Prostate gland (tissue), 2 donors: ENCODE measurements at regions not wholly inside any gene's neighbourhood (a gene's known extent, or its start where the extent isn't known, plus 50 kb on each side); places are given as distances from the start of the nearest gene placed in this dataset.

ENCODE experiments used
- DNase-seq: peaks from one replicate; pipeline ENCODE4 v3.0.0-alpha.2; 2019; ENCODE audit warnings: low spot score
- H3K27ac ChIP-seq, 2 donors: fragments of 200-600 bp; sonication (generic); 2 replicates each; pipeline ENCODE4 v1.5.1; 2017 to 2019
- H3K27me3 ChIP-seq: fragments of 200-600 bp; sonication (generic); replicated peaks from 2 replicates; pipeline ENCODE4 v1.5.1; 2019; ENCODE audit not compliant: insufficient read depth
- H3K36me3 ChIP-seq, 2 donors: fragments of 200-600 bp; sonication (generic); 1 replicate in 1 of 2; 2 replicates in 1 of 2; pipeline versions ENCODE4 v1.5.1 to v1.8.1; 2017 to 2019
- H3K4me1 ChIP-seq: fragments of 200-600 bp; sonication (generic); replicated peaks from 2 replicates; pipeline ENCODE4 v1.5.1; 2019
- H3K4me3 ChIP-seq, 2 donors: fragments of 200-600 bp; sonication (generic); 2 replicates each; pipeline ENCODE4 v1.5.1; 2017 to 2019
- H3K9me3 ChIP-seq: fragments of 200-600 bp; sonication (generic); 2 replicates; pipeline ENCODE4 v1.5.1; 2017
- CTCF ChIP-seq, 4 experiments: fragments of 200-600 bp in 2 of 4; fragments of 450-650 bp in 2 of 4; sonication (generic) in 2 of 4; IDR thresholded peaks; 1 replicate in 3 of 4; 2 replicates in 1 of 4; pipeline ENCODE4 v1.5.1; 2016 to 2019; ENCODE audit warnings: antibody characterized with exemption in 4 of 4, mild to moderate bottlenecking in 2 of 4, moderate library complexity in 2 of 4
- POLR2A ChIP-seq: fragments of 450-650 bp; IDR thresholded peaks from one replicate; pipeline ENCODE4 v1.6.1; 2016; ENCODE audit warnings: antibody characterized with exemption, mild to moderate bottlenecking
- POLR2AphosphoS5 ChIP-seq: sonication (generic); formaldehyde crosslinking; IDR thresholded peaks from one replicate; pipeline ENCODE4 v1.6.1; 2017; ENCODE audit warnings: antibody characterized with exemption
- WGBS: methylation state at CpG from one replicate; pipeline ENCODE4 v1.1.5; 2018; 5-methylcytosine and 5-hydroxymethylcytosine counted together
- intact Hi-C: fragments of 100-400 bp; cut with DNase I; formaldehyde crosslinking; loops from one replicate; pipeline ENCODE4 v1.14.2; 2022

DNA sequence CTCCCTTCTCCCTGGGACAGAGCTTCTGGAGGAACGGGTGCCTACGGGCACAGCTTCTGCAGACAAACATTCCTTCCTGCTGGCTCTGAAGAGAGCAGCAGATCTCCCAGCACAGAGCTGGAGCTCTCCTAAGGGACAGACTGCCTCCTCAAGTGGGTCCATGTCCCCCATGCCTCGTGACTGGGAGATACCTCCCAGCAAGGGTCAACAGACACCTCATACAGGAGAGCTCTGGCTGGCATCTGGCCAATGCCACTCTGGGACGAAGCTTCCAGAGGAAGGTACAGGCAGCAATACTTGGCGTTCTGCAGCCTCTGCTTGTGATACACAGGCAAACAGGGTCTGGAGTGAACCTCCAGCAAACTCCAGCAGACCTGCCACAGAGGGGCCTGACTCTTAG is 227.9 kb downstream of the SPATA31D1 start:
- H3K27me3 ChIP-seq: no peaks in the 10 kb centered on the region
- DNase-seq: no peak
- intact Hi-C loops: no loop called here
- no peaks in the 10 kb centered on the region for H3K4me1 ChIP-seq
- H3K9me3 ChIP-seq: no peaks in the 10 kb centered on the region
- TF ChIP-seq POLR2A (no peak), POLR2AphosphoS5 (no peak), CTCF (IDR thresholded peaks at IDR 0.05) (no peak)
- 85% methylated on average over 5 of the region's 5 CpGs for WGBS
- no peak overlapping the region for H3K27ac ChIP-seq
- H3K4me3 ChIP-seq: no peak overlapping the region
- H3K36me3 ChIP-seq: no peaks in the 10 kb centered on the region

DNA sequence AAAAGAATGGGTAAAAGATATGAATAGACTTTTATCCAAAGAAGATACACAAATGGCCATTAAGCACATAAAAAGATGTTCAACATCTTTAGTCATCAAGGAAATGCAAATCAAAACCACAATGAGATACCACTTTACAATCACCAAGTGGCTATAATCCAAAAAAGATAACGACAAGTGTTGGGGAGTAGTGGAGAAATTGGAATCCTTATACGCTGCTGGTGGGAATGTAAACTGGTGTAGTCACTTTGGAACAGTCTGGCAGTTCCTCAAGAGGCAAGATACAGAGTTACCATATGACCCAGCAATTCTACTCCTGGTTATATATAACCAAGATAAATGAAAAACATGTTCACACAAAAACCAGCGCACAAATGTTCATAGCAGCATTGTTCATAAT is 234.9 kb downstream of the SPATA31D1 start:
- no peak for TF ChIP-seq CTCF (IDR thresholded peaks at IDR 0.05)
- H3K4me1 ChIP-seq: no peaks in the 10 kb centered on the region
- H3K27me3 ChIP-seq: no peaks in the 10 kb centered on the region
- intact Hi-C loops: no loop called here
- no peaks in the 10 kb centered on the region for H3K9me3 ChIP-seq
- WGBS: 73% methylated on average over 3 of the region's 3 CpGs
- H3K36me3 ChIP-seq: no peaks in the 10 kb centered on the region
- no peak overlapping the region for H3K4me3 ChIP-seq
- DNase-seq: no peak
- no peak overlapping the region for H3K27ac ChIP-seq

DNA sequence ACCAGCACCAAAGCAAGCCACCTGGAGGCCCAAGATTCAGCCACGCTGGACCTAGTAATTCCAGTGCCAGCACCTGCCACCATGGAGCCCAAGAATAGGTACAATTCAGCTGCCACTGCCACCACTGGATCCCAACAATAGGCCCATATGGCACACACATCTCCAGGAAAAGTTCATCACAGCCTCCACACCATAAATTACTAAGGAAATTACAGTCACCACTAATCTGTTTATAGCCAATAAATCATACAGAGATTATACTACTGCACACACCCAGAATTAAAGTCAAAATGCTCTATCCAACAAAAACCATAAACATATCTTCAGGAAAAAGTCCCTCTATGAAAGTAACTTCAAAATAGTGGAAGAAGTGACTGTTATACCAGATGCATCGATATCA is 242.8 kb downstream of the SPATA31D1 start:
- WGBS: 93% methylated on average over 2 of the region's 2 CpGs
- no peak overlapping the region for H3K27ac ChIP-seq
- no peak for TF ChIP-seq POLR2AphosphoS5
- TF ChIP-seq CTCF (IDR thresholded peaks at IDR 0.05): no peak
- no peak for TF ChIP-seq POLR2A
- H3K36me3 ChIP-seq: no peaks in the 10 kb centered on the region
- H3K4me3 ChIP-seq: no peak overlapping the region
- H3K27me3 ChIP-seq: no peaks in the 10 kb centered on the region
- no peaks in the 10 kb centered on the region for H3K4me1 ChIP-seq
- DNase-seq: no peak
- intact Hi-C loops: no loop called here
- no peaks in the 10 kb centered on the region for H3K9me3 ChIP-seq

DNA sequence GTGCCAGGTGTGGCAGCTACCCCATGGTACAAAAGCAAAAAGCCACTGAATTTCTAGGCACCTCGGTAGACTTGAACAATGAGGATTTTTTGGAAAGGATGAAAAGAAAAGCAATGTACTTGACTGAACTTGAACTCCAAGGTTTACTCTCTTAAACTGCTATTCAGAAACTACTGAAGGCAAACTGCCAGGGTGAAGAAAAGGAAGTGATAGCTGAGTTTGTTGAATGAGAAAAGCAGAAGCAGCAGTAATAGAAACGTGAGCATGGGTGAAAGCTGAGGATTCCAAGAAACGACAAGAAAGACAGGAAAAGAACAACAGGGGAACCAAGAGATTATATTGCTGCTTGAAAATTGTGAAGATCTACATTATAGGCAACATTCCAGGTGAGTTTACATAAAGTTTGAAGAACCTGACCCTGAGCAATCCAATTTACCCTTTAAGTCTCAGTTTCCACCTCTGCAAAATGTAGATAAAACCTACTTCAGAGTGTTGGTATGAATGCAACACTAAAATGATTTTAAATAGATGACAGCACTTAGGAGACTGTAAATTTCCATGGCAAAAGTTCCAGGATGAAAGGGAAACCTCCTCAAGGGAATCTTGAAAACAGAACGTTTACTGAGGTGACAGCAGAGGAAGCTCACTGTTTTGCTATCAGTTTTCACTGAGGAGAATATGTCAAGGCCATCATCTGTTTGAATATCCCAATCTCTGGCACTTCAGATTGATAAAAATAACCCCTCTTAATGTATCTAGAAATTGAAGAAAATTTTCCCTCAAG is 245.8 kb downstream of the SPATA31D1 start:
- no peaks in the 10 kb centered on the region for H3K36me3 ChIP-seq
- H3K9me3 ChIP-seq: no peaks in the 10 kb centered on the region
- intact Hi-C loops: no loop called here
- WGBS: 10% methylated on average over 4 of the region's 4 CpGs
- H3K4me1 ChIP-seq: no peaks in the 10 kb centered on the region
- H3K27me3 ChIP-seq: no peaks in the 10 kb centered on the region
- no peak for DNase-seq
- TF ChIP-seq CTCF (IDR thresholded peaks at IDR 0.05) (no peak), POLR2AphosphoS5 (no peak)
- H3K4me3 ChIP-seq: no peak overlapping the region
- no peak overlapping the region for H3K27ac ChIP-seq

GRCh38 chr9:82242285-82242963 is 253.9 kb downstream of the SPATA31D1 start:
- no peak for TF ChIP-seq POLR2AphosphoS5
- no peak for TF ChIP-seq POLR2A
- no peak for TF ChIP-seq CTCF (IDR thresholded peaks at IDR 0.05)
- intact Hi-C loops: no loop called here
- Histone ChIP-seq H3K36me3 (no peaks in the 10 kb centered on the region), H3K4me1 (no peaks in the 10 kb centered on the region), H3K27me3 (no peaks in the 10 kb centered on the region), H3K4me3 (no peak overlapping the region), H3K27ac (no peak overlapping the region), H3K9me3 (no peaks in the 10 kb centered on the region)
- no peak for DNase-seq
- WGBS: 90% methylated on average over 5 of the region's 5 CpGs
